GM12891 (cell line): ENCODE measurements at regions not wholly inside any gene's neighbourhood (a gene's known extent, or its start where the extent isn't known, plus 50 kb on each side); places are given as distances from the start of the nearest gene placed in this dataset.

ENCODE experiments used
- PAX5 ChIP-seq: IDR thresholded peaks from 2 replicates; pipeline ENCODE4 v1.6.1; 2011; ENCODE audit warnings: low read length, moderate library complexity, mild to moderate bottlenecking; ENCODE audit not compliant: insufficient read depth, severe bottlenecking
- POLR2A ChIP-seq: IDR thresholded peaks from 2 replicates; pipeline ENCODE4 v1.6.1; 2011; ENCODE audit warnings: low read depth, low read length, control low read depth
- POLR2AphosphoS5 ChIP-seq: IDR thresholded peaks from 2 replicates; pipeline ENCODE4 v1.6.1; 2011; ENCODE audit warnings: low read depth, low read length, control low read depth
- TAF1 ChIP-seq: IDR thresholded peaks from 2 replicates; pipeline ENCODE4 v1.6.1; 2011; ENCODE audit warnings: low read depth, low read length, control low read depth

- TF ChIP-seq POLR2A, result no peak
- TF ChIP-seq POLR2AphosphoS5, result no peak
- no peak for TF ChIP-seq TAF1
- no peak for TF ChIP-seq PAX5
Observed at GRCh38 chr17:52465407-52465806, 306.9 kb upstream of the CA10 start.
